Heart left ventricle (tissue), 13 donors: ENCODE measurements at regions not wholly inside any gene's neighbourhood (a gene's known extent, or its start where the extent isn't known, plus 50 kb on each side); places are given as distances from the start of the nearest gene placed in this dataset.

Experiments used
- POLR2A ChIP-seq, 2 donors: fragments of 450-650 bp; IDR thresholded peaks; one replicate each; pipeline ENCODE4 v1.6.1; 2017; ENCODE audit warnings: antibody characterized with exemption in 2 of 2, mild to moderate bottlenecking in 2 of 2, moderate library complexity in 2 of 2
- TF ChIP-seq, protein P1 (sequence below), 12 donors: fragments of 200-600 bp; sonication (generic) in 4 of 12; IDR thresholded peaks; one replicate each; pipeline versions ENCODE4 v1.5.0 to v1.8.0; 2018 to 2022; ENCODE audit warnings: antibody characterized with exemption in 12 of 12, mild to moderate bottlenecking in 5 of 12
- donor health status: ischemic (EF 13 %, LVEDD 7.1; RV severe dilation, severe dysfunction).
- donor health status: DM: no; HTN: yes; CAD: no.
- donor health status: DM: no; HTN: no; CAD: no.
- donor health status: ischemic (EF 25% LVEDD 6.9; RV normal size, moderate dysfunction).
- donor health status: ischemic (EF 25% LVEDD 5.7; RV mildly dilated, moderate dysfunction).
- donor health status: ischemic (EF 35%, LVEDD 5.7; RV mildly dilated, moderate dysfunction).
- donor health status: nonischemic (EF 11% LVEDD 7.7; RV severe dilation, severe dysfunction).
- donor health status: DM: yes; HTN: yes; CAD: no.
- donor health status: PGD.
- donor health status: ischemic (EF 29% LVEDD 5.4; RV normal size, mild dysfunction).
- donor health status: nonischemic (EF 23%, LVEDD 6.1; RV moderate dilation, normal function).

DNA sequence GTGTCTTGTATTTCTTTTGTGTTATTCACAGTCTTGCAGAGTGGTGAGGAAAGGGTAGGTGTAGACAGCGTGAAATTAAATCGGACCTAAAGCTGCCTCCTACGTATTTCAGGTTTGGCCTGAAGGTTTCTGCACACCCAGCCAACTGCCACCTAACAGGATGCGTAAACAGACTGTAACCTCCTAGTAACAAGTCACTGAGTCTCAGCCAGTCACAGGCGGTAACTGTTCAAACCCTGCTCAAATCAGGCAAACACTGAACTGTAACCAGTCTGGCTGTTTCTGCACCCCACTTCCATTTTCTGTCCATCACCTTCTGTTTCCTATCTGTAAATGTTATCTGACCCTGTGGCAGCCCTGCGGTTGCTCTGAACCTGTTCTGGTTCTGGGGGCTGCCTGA lies 87.1 kb downstream of the ADAMTS15 start:
- TF ChIP-seq, protein P1, sequence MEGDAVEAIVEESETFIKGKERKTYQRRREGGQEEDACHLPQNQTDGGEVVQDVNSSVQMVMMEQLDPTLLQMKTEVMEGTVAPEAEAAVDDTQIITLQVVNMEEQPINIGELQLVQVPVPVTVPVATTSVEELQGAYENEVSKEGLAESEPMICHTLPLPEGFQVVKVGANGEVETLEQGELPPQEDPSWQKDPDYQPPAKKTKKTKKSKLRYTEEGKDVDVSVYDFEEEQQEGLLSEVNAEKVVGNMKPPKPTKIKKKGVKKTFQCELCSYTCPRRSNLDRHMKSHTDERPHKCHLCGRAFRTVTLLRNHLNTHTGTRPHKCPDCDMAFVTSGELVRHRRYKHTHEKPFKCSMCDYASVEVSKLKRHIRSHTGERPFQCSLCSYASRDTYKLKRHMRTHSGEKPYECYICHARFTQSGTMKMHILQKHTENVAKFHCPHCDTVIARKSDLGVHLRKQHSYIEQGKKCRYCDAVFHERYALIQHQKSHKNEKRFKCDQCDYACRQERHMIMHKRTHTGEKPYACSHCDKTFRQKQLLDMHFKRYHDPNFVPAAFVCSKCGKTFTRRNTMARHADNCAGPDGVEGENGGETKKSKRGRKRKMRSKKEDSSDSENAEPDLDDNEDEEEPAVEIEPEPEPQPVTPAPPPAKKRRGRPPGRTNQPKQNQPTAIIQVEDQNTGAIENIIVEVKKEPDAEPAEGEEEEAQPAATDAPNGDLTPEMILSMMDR (IDR thresholded peaks at IDR 0.05), result no peak
- TF ChIP-seq POLR2A (IDR thresholded peaks at IDR 0.05), result no peak
